Activated CD8-positive, alpha-beta memory T cell treated with anti-CD3 and anti-CD28 coated beads for 24 hours (primary cell): ENCODE measurements at regions not wholly inside any gene's neighbourhood (a gene's known extent, or its start where the extent isn't known, plus 50 kb on each side); places are given as distances from the start of the nearest gene placed in this dataset.
A peak's percentile ranks its signal among the peaks of the same experiment; 100 is the strongest.

Experiments used
- DNase-seq: peaks from one replicate; pipeline ENCODE4 v3.0.0-alpha.2; 2020

DNA sequence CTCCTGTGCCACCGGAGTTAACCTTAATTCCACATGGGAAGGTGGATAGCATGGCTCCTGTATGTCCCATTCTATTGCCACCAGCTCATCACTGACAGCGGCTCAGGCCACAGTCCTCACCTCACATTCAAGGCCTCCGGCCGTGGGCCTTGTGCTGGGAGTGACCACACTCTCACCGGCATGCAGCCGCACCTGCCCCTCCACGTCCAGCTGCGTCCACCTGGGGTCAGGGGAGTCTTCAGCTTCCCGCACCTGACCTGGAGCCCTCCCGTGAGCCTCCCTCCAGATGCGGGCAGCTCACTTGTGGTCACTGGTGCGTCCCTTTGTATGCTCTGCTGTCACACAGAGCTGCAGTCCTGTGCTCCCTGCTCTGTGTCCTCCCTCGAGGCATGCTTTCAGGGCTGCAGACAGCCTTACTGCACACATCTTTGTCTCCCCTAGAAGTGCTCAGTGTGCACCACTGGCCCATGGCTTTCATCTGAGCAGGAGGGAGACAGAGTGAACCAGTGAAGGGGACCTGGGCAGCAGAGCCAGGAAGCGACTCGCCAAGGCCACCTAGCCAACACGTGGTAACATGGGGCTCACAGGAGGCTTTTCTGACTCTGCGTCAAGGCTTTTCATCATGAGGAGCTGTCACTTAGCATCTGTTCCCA lies 210.1 kb downstream of the ERCC6L2 start:
- no peak for DNase-seq

DNA sequence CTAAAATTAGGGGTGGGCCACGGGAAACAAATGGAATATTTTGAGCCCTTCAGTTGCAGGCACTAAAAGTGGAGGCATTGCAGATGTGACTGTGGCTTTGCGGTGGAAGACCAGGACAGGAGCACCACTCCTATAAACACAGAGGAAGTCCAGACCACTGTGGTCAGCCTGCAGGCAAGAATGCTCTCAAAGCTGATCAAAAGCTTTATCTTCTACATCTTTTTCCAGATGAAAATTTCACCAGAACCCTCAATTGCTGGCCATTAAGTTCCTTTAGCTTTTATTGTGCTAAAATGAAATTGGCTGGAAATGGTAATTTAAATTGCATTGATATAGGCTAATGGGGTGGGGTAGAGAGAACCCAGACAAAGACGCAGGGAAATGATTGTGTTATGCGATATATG lies 208.8 kb downstream of the ERCC6L2 start:
- no peak for DNase-seq

DNA sequence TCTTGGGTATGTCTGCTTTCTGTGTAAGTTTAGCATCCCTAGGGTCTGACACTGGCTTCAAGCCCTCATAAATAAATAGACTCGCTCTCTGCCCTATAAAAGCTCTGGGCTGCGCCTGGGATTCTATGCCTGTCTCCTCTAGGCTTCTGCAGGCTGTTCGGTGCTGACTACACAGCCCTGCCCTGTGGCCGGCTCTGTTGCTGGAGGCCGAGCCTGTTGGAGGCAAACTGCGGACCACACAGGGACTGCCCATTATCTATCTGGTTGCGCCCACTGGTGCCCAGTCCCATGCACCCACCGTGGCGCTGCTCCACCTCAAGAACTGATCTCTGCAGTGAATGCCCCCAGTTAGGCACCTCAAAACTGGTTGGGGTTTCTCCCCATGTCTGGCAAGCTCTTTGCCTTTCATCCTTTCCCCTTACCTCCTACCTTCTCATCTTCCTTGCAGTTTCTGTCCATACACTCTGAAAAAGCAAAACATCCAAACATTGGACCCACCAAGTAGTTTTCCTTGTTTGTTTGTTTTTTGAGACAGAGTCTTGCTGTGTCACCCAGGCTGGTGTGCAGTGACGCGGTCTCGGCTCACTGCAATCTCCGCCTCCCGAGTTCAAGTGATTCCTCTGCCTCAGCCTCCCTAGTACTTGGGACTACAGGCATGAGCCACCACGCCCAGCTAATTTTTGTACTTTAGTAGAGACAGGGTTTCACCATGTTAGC lies 207.2 kb downstream of the ERCC6L2 start:
- DNase-seq, result peak; percentile 24

DNA sequence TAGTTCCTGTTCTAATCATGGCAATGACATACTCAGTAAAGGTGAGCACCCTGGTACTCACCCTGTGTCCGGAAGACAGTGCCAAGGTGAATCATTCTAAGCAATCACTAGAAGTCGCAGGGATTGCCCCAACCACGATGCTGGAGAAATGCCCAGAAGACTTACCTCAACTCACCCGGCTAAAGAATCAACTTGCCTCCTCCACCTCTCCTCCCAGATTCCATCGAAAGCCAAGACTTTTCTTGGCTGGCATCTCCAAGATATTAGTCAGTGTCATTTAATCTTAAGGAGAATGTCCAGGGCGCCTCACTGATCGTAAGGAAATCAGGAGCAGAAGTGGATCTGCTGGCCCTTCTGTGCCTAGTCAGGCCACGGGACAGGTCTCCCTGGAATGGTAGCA lies 204.9 kb downstream of the ERCC6L2 start:
- no peak for DNase-seq

DNA sequence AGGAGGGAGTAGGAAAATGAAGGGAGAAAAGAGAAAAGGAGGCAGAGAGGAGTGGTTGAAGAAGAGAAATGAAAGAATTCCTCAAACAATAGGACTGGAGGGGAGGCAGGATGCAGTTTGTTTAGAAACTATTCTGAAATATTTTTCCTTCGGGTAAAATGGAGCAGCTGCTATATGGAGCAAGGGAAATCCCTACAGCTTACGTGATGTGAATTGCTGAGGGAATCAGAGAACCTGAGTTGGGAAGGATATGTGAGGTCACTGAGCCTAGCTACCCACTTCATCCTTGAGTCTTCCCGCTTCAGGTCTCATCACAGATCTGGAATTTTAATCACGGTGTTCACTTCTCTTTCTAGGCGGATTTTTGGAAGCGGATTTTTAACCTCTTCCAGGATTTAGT lies 204.3 kb downstream of the ERCC6L2 start:
- DNase-seq, result no peak

DNA sequence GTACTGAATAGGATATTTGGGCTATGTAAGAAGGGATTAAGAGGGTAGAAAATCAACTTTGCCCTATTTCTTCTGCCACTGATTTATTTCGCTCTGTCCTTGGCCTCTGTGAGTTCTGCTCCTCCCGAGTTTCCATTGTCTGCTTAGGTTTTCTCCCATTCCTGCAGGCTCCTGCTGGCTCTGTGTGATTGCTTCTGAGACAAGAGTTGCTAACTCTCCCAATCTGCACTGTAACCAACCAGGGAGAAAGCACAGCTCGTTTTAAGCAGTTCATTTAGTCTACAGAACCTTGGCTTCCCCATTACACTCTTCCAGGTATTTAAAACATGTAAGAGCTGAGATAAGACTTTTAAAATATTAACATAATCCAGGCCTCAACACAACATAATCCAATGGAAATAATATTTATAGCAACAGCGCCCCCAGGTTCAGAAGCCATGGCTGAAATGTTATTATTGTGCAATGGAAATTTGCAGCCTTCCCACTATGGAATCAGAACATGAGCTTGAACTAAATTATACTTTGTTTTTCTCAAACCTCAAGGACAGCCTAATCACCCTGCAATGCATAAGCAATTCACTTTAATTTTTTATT lies 203.5 kb downstream of the ERCC6L2 start:
- no peak for DNase-seq

DNA sequence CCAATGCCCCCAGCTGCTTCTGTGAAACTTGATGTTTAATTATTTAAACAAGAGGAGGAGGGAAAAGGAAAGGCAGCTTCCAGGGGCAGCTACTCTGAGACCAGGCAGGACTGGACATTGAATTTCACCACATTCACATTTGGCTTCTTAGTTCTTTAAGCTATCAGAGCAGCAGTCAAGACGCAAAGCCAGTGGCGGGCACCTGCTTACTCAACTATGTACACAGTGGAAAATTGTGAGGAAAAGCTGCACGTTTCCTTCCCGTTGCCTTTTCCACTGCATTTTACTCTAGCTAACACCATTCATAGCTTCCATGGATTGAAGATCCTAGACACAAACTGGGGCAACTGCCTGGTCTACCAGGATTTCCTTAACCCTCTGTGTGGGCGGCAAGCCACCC lies 200.3 kb downstream of the ERCC6L2 start:
- DNase-seq, result no peak

DNA sequence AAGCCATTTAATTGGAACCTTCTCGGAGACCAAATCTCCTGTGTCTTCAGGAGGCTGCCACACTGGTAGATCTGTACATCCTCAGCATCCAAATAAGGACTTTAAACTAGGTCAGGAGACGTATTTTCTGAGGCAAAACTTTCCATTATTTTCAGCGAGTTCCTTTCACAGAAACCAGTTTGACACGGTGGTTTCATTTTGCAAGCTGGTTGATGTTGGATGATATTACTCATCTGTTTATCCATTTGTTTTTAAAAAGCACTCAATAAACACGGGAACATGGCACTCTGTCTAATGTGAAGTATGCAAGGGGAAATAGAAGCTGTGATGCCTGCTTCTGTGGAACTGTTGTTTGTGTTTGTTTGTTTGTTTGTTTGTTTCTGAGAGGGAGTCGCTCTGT lies 199.6 kb downstream of the ERCC6L2 start:
- DNase-seq, result no peak

DNA sequence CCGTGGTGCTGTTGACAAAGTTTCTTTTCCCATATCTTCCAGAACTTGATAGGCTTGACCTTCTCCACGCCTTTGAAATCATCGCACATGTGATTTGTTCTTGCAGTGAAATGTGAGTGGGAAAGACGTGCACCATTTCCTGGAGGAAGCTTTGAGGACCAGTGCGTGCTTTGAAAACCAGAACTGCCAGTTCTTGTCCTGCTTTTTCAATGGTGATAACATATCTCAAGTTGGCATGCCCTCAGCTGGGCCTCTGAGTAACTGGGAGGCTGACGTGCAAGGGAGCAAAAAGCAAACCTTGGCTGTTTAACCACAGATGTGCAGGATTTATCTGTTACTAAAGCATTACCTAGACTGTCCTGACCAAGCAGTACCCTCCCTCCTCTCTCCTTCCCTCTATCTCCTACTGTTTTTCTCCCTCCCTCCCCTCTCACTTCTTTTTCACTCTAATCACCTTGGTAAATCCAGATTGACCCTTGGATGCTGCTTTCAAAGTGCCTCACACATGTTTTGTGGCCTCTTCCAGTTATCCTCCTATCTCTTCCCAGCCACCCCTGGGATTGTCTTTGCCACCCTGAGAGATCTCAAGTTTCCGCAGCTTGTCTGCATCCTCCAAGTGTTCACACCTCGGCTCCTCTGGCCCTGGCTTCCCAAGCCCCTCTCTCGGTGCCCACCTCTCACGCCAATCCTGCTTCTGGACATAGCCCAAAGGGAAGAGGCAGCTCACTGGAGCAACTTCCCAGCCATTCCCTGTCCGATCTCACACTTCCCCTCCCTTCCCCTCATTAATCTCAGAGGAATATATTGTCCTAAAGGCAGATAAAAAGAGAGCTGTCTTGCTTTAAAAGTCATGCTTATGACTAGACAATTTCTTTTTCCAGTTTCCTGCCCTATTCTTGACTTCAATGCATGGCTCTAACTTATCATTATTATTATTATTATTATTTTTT lies 198.3 kb downstream of the ERCC6L2 start:
- DNase-seq, result no peak

DNA sequence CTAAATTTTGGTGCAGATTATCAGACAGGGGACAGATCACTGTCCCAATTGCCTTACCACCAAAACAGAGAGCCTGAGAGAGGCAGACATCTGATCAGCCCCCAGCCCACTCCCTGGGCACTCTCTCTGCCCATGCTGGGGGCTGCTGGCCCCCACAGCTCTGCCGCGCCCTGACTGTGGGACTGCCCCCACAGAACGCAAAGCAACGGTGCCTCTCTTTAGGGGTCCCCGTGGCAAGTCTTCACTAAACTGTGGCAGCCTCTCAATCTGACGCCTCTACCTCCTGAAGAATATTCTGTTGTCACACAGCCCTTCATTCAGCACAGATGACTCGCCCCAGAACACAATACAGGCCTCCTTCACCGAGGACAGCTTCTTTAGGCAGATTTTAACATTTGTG lies 197.4 kb downstream of the ERCC6L2 start:
- no peak for DNase-seq

DNA sequence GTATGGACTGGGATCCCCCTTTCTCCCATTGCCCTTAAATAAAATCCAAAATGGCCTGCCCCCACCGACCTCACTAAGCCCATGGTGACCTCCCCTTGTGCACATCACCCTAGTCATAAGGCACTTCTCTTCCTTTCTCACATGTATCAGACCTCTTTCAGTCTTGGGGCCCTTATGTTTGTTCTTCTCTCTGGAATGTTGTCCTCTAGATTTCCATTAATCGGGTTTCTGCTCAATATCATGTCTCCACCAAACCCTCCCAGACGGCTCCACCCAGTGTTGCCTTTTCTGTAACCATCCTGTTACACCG lies 196.3 kb downstream of the ERCC6L2 start:
- no peak for DNase-seq

DNA sequence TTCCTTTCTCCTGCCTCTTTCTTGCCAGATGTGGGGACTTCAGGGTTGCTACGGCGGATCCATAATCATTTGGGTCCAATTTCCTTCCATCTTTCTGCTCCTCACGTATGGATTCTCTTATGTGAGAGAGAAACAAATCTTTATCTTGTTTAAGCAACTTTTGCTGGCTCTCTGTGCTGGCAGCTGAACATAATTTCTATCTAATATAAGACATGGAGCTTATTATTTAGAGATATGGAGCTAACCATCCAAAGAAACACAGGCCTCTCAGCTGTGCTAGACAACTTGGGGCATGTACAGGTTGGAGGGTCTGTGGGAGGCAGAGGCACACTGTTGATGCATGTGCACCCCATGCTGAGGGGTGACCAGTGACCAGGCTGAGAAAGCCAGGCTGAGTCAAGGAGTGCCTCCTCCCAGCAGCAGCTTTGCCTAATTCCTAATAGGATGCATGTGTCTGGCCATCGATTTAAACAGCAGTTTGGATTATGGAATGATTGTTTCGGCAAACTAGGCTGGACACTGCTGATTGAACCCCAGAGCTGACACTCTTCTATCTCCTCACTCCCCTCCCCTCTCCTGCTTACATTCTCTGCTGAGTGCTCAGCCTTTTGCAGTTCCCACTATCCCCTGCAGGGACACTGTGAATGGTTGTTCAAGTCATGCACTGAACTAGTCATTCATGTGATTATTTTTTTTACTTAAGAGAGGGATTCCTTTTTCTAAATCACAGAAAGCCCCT lies 195.8 kb downstream of the ERCC6L2 start:
- no peak for DNase-seq

DNA sequence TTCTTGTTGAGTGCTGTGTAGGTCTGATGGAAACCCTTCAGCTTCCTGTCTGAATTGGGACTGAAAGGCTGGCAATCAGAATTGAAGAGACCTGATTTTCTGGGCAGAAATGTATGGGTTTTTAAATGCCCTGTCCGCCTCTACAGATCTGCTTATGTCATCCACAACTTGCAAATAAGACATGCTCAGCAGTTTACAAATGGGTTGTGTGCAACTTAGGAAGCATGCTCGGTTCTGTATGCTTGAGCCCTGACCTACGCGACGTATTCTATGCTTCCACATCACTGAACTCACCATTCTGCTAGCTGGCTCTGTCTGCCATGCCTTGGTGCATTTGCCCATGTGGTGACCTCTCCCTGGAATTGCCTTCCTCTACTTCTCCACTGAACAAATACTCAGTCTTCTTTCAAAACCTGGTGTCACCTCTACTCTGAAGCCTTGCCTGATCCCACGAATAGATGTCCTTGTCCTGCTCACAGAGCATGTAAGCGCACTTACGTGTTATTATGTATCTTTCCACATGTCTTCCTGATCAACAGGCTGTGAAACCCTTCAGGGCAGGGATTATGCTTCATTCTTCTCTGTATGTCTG lies 194.2 kb downstream of the ERCC6L2 start:
- DNase-seq, result no peak

DNA sequence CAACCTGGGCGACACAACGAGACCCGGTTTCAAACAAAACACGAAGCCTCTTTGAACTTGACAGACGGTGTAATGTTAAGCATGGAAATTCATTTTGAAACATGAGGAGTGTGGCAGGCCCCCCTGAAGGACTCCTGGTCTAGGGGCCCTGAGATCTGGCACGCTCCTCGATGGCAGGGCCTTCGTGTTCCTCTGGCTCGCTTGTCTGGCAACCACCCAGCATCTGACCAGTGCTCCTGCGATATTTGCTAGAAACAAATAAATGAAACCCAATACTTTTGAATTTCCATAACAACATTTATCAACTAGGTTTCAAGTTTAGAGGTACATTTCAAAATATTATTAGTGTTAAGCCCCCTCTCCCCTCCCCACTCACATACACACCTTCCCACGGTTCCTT lies 193.0 kb downstream of the ERCC6L2 start:
- DNase-seq, result no peak

DNA sequence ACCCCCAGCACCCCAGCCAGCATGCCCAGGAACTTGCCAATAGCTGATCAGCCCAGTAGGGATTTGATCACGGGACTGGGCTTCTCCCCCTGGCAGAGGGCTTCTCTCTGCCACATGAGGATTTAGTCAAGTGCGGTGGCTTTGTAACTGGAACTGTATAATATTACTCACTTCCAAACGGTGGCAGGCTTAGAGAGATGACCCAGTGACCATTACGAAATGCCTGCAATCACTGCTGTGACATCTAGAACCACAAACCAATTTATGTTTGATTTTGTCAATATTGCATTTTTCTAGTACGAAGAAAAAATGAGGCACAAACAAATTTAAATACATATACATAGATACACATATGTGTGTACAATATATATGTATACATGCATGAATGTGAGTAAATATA lies 192.1 kb downstream of the ERCC6L2 start:
- DNase-seq, result no peak

DNA sequence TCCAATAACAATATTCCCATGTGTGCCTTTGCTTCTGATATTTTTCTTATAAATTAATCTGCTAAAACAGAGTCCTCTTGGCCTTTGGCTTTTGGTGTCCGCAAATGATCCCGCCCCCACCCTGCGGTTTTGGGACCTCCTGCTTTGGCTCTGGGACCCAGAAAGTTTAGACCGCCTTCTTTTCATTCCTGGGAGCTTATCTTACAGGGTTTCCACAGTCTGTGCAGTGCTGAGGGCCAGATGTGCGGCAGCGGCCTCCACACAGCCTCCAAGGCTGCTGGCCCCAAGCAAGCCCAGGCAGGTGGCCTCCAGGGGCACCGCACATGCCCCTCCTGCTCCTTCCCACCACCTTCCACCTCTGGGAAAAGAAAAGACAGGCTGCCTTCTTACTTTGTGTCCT lies 191.5 kb downstream of the ERCC6L2 start:
- DNase-seq, result no peak

DNA sequence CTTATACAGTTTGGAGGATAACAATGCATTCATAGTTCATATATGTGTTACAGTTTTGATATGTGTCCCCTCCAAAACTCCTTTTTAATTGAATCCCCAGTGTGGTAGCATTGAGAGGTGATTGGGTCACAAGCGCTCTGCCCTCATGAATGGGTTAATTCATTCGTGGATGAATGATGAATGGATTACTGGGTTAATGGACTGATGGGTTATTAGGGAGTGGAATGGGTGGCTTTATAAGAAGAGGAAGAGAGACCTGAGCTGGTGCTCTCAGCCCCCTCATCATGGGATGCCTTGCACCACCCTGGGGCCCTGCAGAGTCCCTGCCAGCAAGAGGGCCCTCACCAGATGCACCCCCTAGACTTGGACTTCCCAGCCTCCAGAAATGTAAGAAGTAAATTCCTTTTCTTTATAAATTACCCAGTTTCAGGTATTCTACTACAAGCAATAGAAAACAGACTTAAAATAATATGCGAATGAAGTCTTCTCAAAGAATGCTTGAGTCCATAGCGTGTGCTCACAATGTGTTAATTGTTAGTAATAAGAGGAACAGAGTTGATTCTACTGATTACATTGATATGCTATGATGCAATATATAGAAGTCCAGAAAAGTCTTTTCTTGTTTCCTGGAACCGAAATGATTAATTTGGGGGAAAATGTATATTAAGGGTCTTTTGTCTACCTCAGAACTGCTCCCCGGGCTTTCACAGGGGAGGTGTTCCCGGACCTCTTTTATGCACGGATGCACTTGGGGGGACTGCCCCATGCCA lies 190.2 kb downstream of the ERCC6L2 start:
- no peak for DNase-seq

DNA sequence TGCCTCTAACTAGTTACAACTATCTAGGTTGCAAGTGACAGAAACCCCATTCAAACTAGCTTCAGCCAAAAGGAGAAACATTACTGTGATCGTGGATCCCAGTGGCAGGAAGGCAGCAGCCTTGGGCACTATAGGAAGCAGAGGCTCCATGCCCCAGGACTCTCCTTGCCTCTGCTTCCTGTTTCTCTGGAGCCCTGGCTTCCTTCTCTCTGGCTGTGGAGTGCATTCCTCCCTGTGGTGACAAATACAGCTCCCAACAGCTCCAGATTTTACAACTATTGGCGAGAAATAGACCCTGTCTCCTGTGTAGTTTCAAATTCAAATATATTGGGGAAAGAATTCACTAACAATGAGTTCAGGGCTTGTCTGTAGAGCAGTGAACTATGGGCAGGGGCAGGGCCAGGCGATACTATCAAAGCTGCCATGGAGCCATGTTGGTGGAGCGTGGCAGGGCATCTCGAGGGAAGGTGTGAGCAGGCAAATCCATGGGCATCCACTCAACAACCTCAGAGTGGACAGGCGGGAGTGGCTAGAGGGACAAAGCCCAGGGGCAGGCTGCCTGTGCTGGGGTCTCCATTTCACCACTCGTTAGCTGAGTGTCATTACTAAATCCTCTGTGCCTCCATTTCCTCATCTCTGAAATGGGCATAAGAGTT lies 189.5 kb downstream of the ERCC6L2 start:
- DNase-seq, result no peak

DNA sequence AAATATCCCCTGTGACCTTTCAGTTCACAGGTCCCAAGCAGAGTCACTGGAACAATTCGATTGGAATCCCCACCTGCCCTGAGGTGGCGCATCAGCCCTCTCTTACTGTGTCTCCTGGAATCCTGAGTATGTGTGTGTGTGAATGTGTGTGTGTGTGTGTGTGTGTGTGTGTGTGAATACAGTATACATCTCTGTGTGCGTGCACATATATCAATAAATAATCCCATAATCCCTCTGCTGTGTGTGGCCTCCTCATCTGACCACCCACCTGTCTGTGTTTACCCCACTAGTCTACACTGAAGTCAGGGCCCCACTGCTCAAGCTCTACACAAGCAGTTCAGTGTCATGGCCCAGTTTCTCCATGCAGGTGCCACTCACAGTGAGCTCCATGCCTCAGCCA lies 187.4 kb downstream of the ERCC6L2 start:
- DNase-seq, result no peak

DNA sequence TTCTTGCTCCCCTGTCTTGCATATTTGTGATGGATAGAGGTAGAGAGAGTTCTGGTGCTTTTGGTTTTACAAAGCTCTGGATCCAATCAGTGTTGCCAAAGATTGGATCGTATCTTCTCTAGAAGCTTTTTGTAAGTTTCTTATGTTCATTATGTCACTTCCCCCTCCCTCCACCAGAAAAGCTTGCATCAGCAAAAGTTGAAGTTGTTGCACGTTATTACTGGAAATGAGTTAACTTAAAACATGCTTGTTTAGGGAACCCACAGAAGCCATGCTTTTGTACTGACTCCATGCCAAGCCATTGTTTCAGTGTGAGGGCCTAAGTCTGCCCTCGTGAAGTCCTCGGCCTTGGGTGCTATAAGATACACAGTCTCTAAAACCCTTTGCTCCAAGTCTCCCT lies 186.5 kb downstream of the ERCC6L2 start:
- no peak for DNase-seq
